Activated T-helper 2 cell treated with anti-CD3 and anti-CD28 coated beads, Interferon-gamma antibody, Interleukin-2, Interleukin-4, amounts not matched to agents 10 μg/mL and 5 μg/mL and 100 μg/mL, durations not matched to agents 14 hours and 24 hours and 36 hours (primary cell): ENCODE measurements at regions not wholly inside any gene's neighbourhood (a gene's known extent, or its start where the extent isn't known, plus 50 kb on each side); places are given as distances from the start of the nearest gene placed in this dataset.
"Not testable (repeated sequence)": the region's sequence is repeated elsewhere in the genome, so short reads cannot be mapped to it uniquely, and the experiment has no call there.

Source experiments
- DNase-seq: peaks from one replicate; pipeline ENCODE4 v3.0.0; 2021; ENCODE audit warnings: low spot score
- H3K27ac Mint-ChIP-seq: one replicate; pipeline ENCODE4 v1.8.0; 2021; ENCODE audit warnings: mixed read lengths
- H3K27me3 Mint-ChIP-seq: one replicate; pipeline ENCODE4 v1.8.0; 2021; ENCODE audit warnings: low read depth, mixed read lengths
- H3K36me3 Mint-ChIP-seq: one replicate; pipeline ENCODE4 v1.8.0; 2021; ENCODE audit warnings: low read depth, mixed read lengths
- H3K4me1 Mint-ChIP-seq: one replicate; pipeline ENCODE4 v1.8.0; 2021; ENCODE audit warnings: low read depth, mixed read lengths
- H3K4me3 Mint-ChIP-seq: one replicate; pipeline ENCODE4 v1.8.0; 2021; ENCODE audit warnings: low read depth, mild to moderate bottlenecking, moderate library complexity, mixed read lengths
- H3K9me3 Mint-ChIP-seq: one replicate; pipeline ENCODE4 v1.8.0; 2021; ENCODE audit warnings: mixed read lengths
- intact Hi-C: fragments of 100-400 bp; cut with micrococcal nuclease; formaldehyde crosslinking; loops from one replicate; pipeline ENCODE4 v1.15.1; 2023

- no peaks in the 10 kb centered on the region for H3K4me1 Mint-ChIP-seq
- no peaks in the 10 kb centered on the region for H3K9me3 Mint-ChIP-seq
- no peak overlapping the region for H3K4me3 Mint-ChIP-seq
- H3K36me3 Mint-ChIP-seq: no peaks in the 10 kb centered on the region
- intact Hi-C loops: no loop called here
- no peak overlapping the region for H3K27ac Mint-ChIP-seq
- H3K27me3 Mint-ChIP-seq: peaks cover 3% of the 10 kb centered on the region
- no peak for DNase-seq
Observed at GRCh38 chrX:18102006-18102405, 118.7 kb downstream of the BEND2 start.

- H3K27me3 Mint-ChIP-seq: peaks cover 3% of the 10 kb centered on the region
- intact Hi-C loops: no loop called here
- H3K36me3 Mint-ChIP-seq: no peaks in the 10 kb centered on the region
- no peak overlapping the region for H3K4me3 Mint-ChIP-seq
- no peaks in the 10 kb centered on the region for H3K9me3 Mint-ChIP-seq
- no peak for DNase-seq
- H3K27ac Mint-ChIP-seq: no peak overlapping the region
- no peaks in the 10 kb centered on the region for H3K4me1 Mint-ChIP-seq
Observed at GRCh38 chrX:18101087-18101486, 119.6 kb downstream of the BEND2 start.

GRCh38 chrX:18099745-18100144 lies 120.9 kb downstream of the BEND2 start:
- Mint-ChIP-seq H3K27ac (no peak overlapping the region), H3K9me3 (no peaks in the 10 kb centered on the region), H3K36me3 (no peaks in the 10 kb centered on the region), H3K4me3 (no peak overlapping the region), H3K4me1 (no peaks in the 10 kb centered on the region), H3K27me3 (peaks cover 3% of the 10 kb centered on the region)
- intact Hi-C loops: no loop called here
- DNase-seq: no peak

- Mint-ChIP-seq H3K4me3 (no peak overlapping the region), H3K4me1 (no peaks in the 10 kb centered on the region), H3K36me3 (no peaks in the 10 kb centered on the region), H3K9me3 (no peaks in the 10 kb centered on the region), H3K27me3 (peaks cover 3% of the 10 kb centered on the region), H3K27ac (no peak overlapping the region)
- intact Hi-C loops: no loop called here
- no peak for DNase-seq
Observed at GRCh38 chrX:18098763-18099162, 121.9 kb downstream of the BEND2 start.

- H3K4me3 Mint-ChIP-seq: no peak overlapping the region
- H3K4me1 Mint-ChIP-seq: no peaks in the 10 kb centered on the region
Observed at GRCh38 chrX:18076434-18076833, 144.3 kb downstream of the BEND2 start.

GRCh38 chrX:18075603-18076002 lies 145.1 kb downstream of the BEND2 start:
- no peak overlapping the region for H3K27ac Mint-ChIP-seq
- no peaks in the 10 kb centered on the region for H3K36me3 Mint-ChIP-seq
- H3K9me3 Mint-ChIP-seq: no peaks in the 10 kb centered on the region
- H3K4me3 Mint-ChIP-seq: no peak overlapping the region
- no peak for DNase-seq
- no peaks in the 10 kb centered on the region for H3K27me3 Mint-ChIP-seq
- intact Hi-C loops: no loop called here
- H3K4me1 Mint-ChIP-seq: no peaks in the 10 kb centered on the region

More at GRCh38 chrX:18076434-18076833, 144.3 kb downstream of the BEND2 start:
- Mint-ChIP-seq H3K27ac (no peak overlapping the region), H3K9me3 (no peaks in the 10 kb centered on the region), H3K36me3 (no peaks in the 10 kb centered on the region), H3K27me3 (no peaks in the 10 kb centered on the region)
- intact Hi-C loops: no loop called here
- DNase-seq: no peak

GRCh38 chrX:18068045-18068444 lies 152.6 kb downstream of the BEND2 start:
- H3K4me3 Mint-ChIP-seq, DNase-seq, H3K27me3 Mint-ChIP-seq, intact Hi-C loops, H3K9me3 Mint-ChIP-seq, H3K4me1 Mint-ChIP-seq, H3K36me3 Mint-ChIP-seq, H3K27ac Mint-ChIP-seq: not testable (repeated sequence)

GRCh38 chrX:18065956-18066355 lies 154.7 kb downstream of the BEND2 start:
- Mint-ChIP-seq H3K27me3 (no peaks in the 10 kb centered on the region), H3K4me3 (no peak overlapping the region), H3K27ac (no peak overlapping the region), H3K36me3 (no peaks in the 10 kb centered on the region), H3K9me3 (no peaks in the 10 kb centered on the region), H3K4me1 (no peaks in the 10 kb centered on the region)
- no peak for DNase-seq
- intact Hi-C loops: no loop called here

GRCh38 chrX:18051690-18052089 lies 169.0 kb downstream of the BEND2 start:
- Mint-ChIP-seq H3K36me3 (no peaks in the 10 kb centered on the region), H3K4me3 (no peak overlapping the region), H3K27ac (no peak overlapping the region), H3K4me1 (no peaks in the 10 kb centered on the region), H3K9me3 (no peaks in the 10 kb centered on the region), H3K27me3 (no peaks in the 10 kb centered on the region)
- intact Hi-C loops: no loop called here
- no peak for DNase-seq

GRCh38 chrX:18047491-18047890 lies 173.2 kb downstream of the BEND2 start:
- Mint-ChIP-seq H3K27ac (no peak overlapping the region), H3K4me1 (no peaks in the 10 kb centered on the region), H3K9me3 (no peaks in the 10 kb centered on the region), H3K27me3 (no peaks in the 10 kb centered on the region), H3K36me3 (no peaks in the 10 kb centered on the region), H3K4me3 (no peak overlapping the region)
- DNase-seq: no peak
- intact Hi-C loops: no loop called here

- DNase-seq: no peak
- H3K4me3 Mint-ChIP-seq: no peak overlapping the region
- H3K9me3 Mint-ChIP-seq: no peaks in the 10 kb centered on the region
- H3K27me3 Mint-ChIP-seq: no peaks in the 10 kb centered on the region
- no peaks in the 10 kb centered on the region for H3K4me1 Mint-ChIP-seq
- no peak overlapping the region for H3K27ac Mint-ChIP-seq
- H3K36me3 Mint-ChIP-seq: no peaks in the 10 kb centered on the region
- intact Hi-C loops: no loop called here
Observed at GRCh38 chrX:18045436-18045835, 175.2 kb downstream of the BEND2 start.

- Mint-ChIP-seq H3K36me3 (no peaks in the 10 kb centered on the region), H3K27ac (no peak overlapping the region), H3K4me3 (no peak overlapping the region), H3K27me3 (no peaks in the 10 kb centered on the region), H3K4me1 (no peaks in the 10 kb centered on the region), H3K9me3 (no peaks in the 10 kb centered on the region)
- DNase-seq: no peak
- intact Hi-C loops: no loop called here
Observed at GRCh38 chrX:18042776-18043175, 177.9 kb downstream of the BEND2 start.

- no peaks in the 10 kb centered on the region for H3K4me1 Mint-ChIP-seq
- intact Hi-C loops: no loop called here
- no peak for DNase-seq
- H3K27ac Mint-ChIP-seq: no peak overlapping the region
- H3K36me3 Mint-ChIP-seq: no peaks in the 10 kb centered on the region
- H3K4me3 Mint-ChIP-seq: no peak overlapping the region
- H3K9me3 Mint-ChIP-seq: no peaks in the 10 kb centered on the region
- H3K27me3 Mint-ChIP-seq: no peaks in the 10 kb centered on the region
Observed at GRCh38 chrX:18041656-18042055, 179.0 kb downstream of the BEND2 start.

GRCh38 chrX:18039023-18039422 lies 177.9 kb upstream of the RAI2 start:
- intact Hi-C loops: no loop called here
- Mint-ChIP-seq H3K27ac (no peak overlapping the region), H3K4me1 (no peaks in the 10 kb centered on the region), H3K27me3 (no peaks in the 10 kb centered on the region), H3K4me3 (no peak overlapping the region), H3K36me3 (no peaks in the 10 kb centered on the region), H3K9me3 (no peaks in the 10 kb centered on the region)
- DNase-seq: no peak
